Heart right ventricle (tissue), 16 donors: ENCODE measurements at regions not wholly inside any gene's neighbourhood (a gene's known extent, or its start where the extent isn't known, plus 50 kb on each side); places are given as distances from the start of the nearest gene placed in this dataset.
"Not testable (repeated sequence)": the region's sequence is repeated elsewhere in the genome, so short reads cannot be mapped to it uniquely, and the experiment has no call there.

Experiments used
- ATAC-seq, 8 donors: fragments of 200-7000 bp; cut with Tn5 transposase; one replicate each; pipeline ENCODE4 v1.9.1; 2020; ENCODE audit warnings: mild to moderate bottlenecking in 8 of 8, moderate library complexity in 8 of 8, moderate number of reproducible peaks in 1 of 8
- DNase-seq, 2 donors: peaks; one replicate each; pipeline ENCODE4 v3.0.0-alpha.2; 2020
- H3K27ac ChIP-seq, 10 donors: fragments of 200-600 bp; sonication (generic) in 2 of 10; one replicate each; pipeline versions ENCODE4 v1.5.0 to v1.8.0; 2020 to 2022; ENCODE audit warnings: mild to moderate bottlenecking in 3 of 10
- H3K27me3 ChIP-seq, 7 donors: fragments of 200-600 bp; one replicate each; pipeline ENCODE4 v1.8.0; 2021 to 2022; ENCODE audit warnings: mild to moderate bottlenecking in 2 of 7
- H3K36me3 ChIP-seq, 9 donors: fragments of 200-600 bp; sonication (generic) in 1 of 9; one replicate each; pipeline versions ENCODE4 v1.5.0 to v1.8.0; 2020 to 2022; ENCODE audit warnings: mild to moderate bottlenecking in 2 of 9
- H3K4me1 ChIP-seq, 9 donors: fragments of 200-600 bp; sonication (generic) in 1 of 9; one replicate each; pipeline versions ENCODE4 v1.5.0 to v1.8.0; 2020 to 2022; ENCODE audit warnings: mild to moderate bottlenecking in 4 of 9
- H3K4me3 ChIP-seq, 10 donors: fragments of 200-600 bp; sonication (generic) in 2 of 10; one replicate each; pipeline versions ENCODE4 v1.5.0 to v1.8.0; 2020 to 2022; ENCODE audit warnings: mild to moderate bottlenecking in 7 of 10, moderate library complexity in 2 of 10
- H3K9me3 ChIP-seq, 11 donors: fragments of 200-600 bp in 10 of 11; sonication (generic) in 2 of 11; one replicate each; pipeline versions ENCODE4 v1.5.0 to v1.8.0; 2013 to 2022; ENCODE audit warnings: mild to moderate bottlenecking in 2 of 11, control low read depth in 1 of 11, moderate library complexity in 1 of 11
- CTCF ChIP-seq, 9 donors: fragments of 200-600 bp; sonication (generic) in 2 of 9; IDR thresholded peaks; one replicate each; pipeline versions ENCODE4 v1.5.0 to v1.8.0; 2021 to 2022; ENCODE audit warnings: antibody characterized with exemption in 9 of 9, mild to moderate bottlenecking in 5 of 9, moderate library complexity in 1 of 9
- WGBS, 2 donors: extraction: QIAGEN DNeasy Blood & Tissue Kit; methylation state at CpG; one replicate each; pipeline ENCODE4 v1.1.7; 2013; ENCODE audit warnings: inconsistent platforms in 1 of 2; 5-methylcytosine and 5-hydroxymethylcytosine counted together
- intact Hi-C, 10 donors: fragments of 100-400 bp; cut with DNase I; formaldehyde crosslinking; loops; one replicate each; pipeline versions ENCODE4 v1.11.1 to v1.14.2; 2022
- donor health status: Arrhythmogenic right ventricular cardiomyopathy.
- donor health status: ischemic (EF 13 %, LVEDD 7.1; RV severe dilation, severe dysfunction).
- donor health status: healthy with polysubstance abuse.
- donor health status: DM: no; HTN: yes; CAD: no.
- donor health status: DM: no; HTN: no; CAD: no.
- donor health status: ischemic (EF 25% LVEDD 6.9; RV normal size, moderate dysfunction).
- donor health status: ischemic (EF 25% LVEDD 5.7; RV mildly dilated, moderate dysfunction).
- donor health status: healthy.
- donor health status: DM: yes; HTN: yes; CAD: no.
- donor health status: Ischemic cardiomyopathy.
- donor health status: ischemic (EF 35%, LVEDD 5.7; RV mildly dilated, moderate dysfunction).
- donor health status: nonischemic (EF 11% LVEDD 7.7; RV severe dilation, severe dysfunction).
- donor health status: DM: yes; HTN: yes; CAD: no.
- donor health status: PGD.
- donor health status: ischemic (EF 29% LVEDD 5.4; RV normal size, mild dysfunction).
- donor health status: nonischemic (EF 23%, LVEDD 6.1; RV moderate dilation, normal function).

- intact Hi-C loops: loop anchor here in 4 of 10 donors (2.0 to 10.0 kb wide), 5 partner anchors 41 to 289 kb away; no protein-coding TSS in a partner anchor
- no peaks in the 10 kb centered on the region for H3K9me3 ChIP-seq
- WGBS, 2 donors: 85 to 89% methylated on average over 6 of the region's 6 CpGs
- no peak for ATAC-seq
- H3K27me3 ChIP-seq: no peaks in the 10 kb centered on the region
- H3K4me1 ChIP-seq: peaks cover 0 to 66% (median 43%) of the 10 kb centered on the region in 9 donors
- peak overlapping the region in 5 of 10 donors; percentile 65 to 82 (median 73) for H3K27ac ChIP-seq
- no peaks in the 10 kb centered on the region for H3K36me3 ChIP-seq
- no peak for DNase-seq
- TF ChIP-seq CTCF (IDR thresholded peaks at IDR 0.05): no peak
- H3K4me3 ChIP-seq: no peak overlapping the region
These were observed 202.5 kb downstream of the BCAS1 start for GRCh38 chr20:53867741-53868351.

GRCh38 chr20:53866794-53867740, 203.3 kb downstream of the BCAS1 start:
- ATAC-seq (no peak), DNase-seq (no peak)
- intact Hi-C loops: loop anchor here in 4 of 10 donors (2.0 to 10.0 kb wide), 4 partner anchors 40 to 288 kb away; no protein-coding TSS in a partner anchor
- H3K36me3 ChIP-seq: no peaks in the 10 kb centered on the region
- peak overlapping the region in 9 of 10 donors; percentile 9 to 82 (median 65) for H3K27ac ChIP-seq
- peak overlapping the region in 1 of 10 donors; percentile 15 for H3K4me3 ChIP-seq
- H3K27me3 ChIP-seq: no peaks in the 10 kb centered on the region
- H3K9me3 ChIP-seq: no peaks in the 10 kb centered on the region
- H3K4me1 ChIP-seq: peaks cover 0 to 59% (median 35%) of the 10 kb centered on the region in 9 donors
- no peak for TF ChIP-seq CTCF (IDR thresholded peaks at IDR 0.05)
- WGBS, 2 donors: 40 to 42% methylated on average over 11 of the region's 11 CpGs

- WGBS, 2 donors: 23 to 26% methylated on average over 7 of the region's 7 CpGs
- H3K4me3 ChIP-seq: peak overlapping the region in 4 of 10 donors; percentile 15 to 31 (median 18)
- H3K27me3 ChIP-seq: no peaks in the 10 kb centered on the region
- peaks cover 0 to 51% (median 30%) of the 10 kb centered on the region in 9 donors for H3K4me1 ChIP-seq
- H3K27ac ChIP-seq: peak overlapping the region in 9 of 10 donors; percentile 9 to 82 (median 65)
- H3K36me3 ChIP-seq: no peaks in the 10 kb centered on the region
- no peak for TF ChIP-seq CTCF (IDR thresholded peaks at IDR 0.05)
- DNase-seq: peak in 1 of 2 donors; percentile 32
- intact Hi-C loops: loop anchor here in 5 of 10 donors (2.0 to 10.0 kb wide), 5 partner anchors 37 to 287 kb away; no protein-coding TSS in a partner anchor
- no peaks in the 10 kb centered on the region for H3K9me3 ChIP-seq
- peak in 7 of 8 donors; percentile 61 to 86 (median 82) for ATAC-seq
These were observed 204.2 kb downstream of the BCAS1 start for GRCh38 chr20:53865901-53866793.

GRCh38 chr20:53864765-53865683, 205.4 kb downstream of the BCAS1 start:
- H3K27me3 ChIP-seq, H3K9me3 ChIP-seq, DNase-seq, H3K36me3 ChIP-seq, ATAC-seq: not testable (repeated sequence)
- WGBS, 2 donors: 81 to 87% methylated on average over 13 of the region's 13 CpGs
- intact Hi-C loops: loop anchor here in 4 of 10 donors (2.0 to 10.0 kb wide), 4 partner anchors 36 to 243 kb away; no protein-coding TSS in a partner anchor
- Histone ChIP-seq H3K4me1 (peaks cover 0 to 53% (median 34%) of the 10 kb centered on the region in 9 donors), H3K4me3 (peak overlapping the region in 1 of 10 donors; percentile 31), H3K27ac (peak overlapping the region in 7 of 10 donors; percentile 55 to 82 (median 72))

GRCh38 chr20:53863923-53864641, 206.3 kb downstream of the BCAS1 start:
- ATAC-seq, H3K4me3 ChIP-seq, DNase-seq, H3K9me3 ChIP-seq, H3K27me3 ChIP-seq, H3K36me3 ChIP-seq, H3K27ac ChIP-seq: not testable (repeated sequence)
- H3K4me1 ChIP-seq: peaks cover 0 to 49% (median 34%) of the 10 kb centered on the region in 9 donors
- 51 to 62% methylated on average over 10 of the region's 10 CpGs for WGBS, 2 donors
- intact Hi-C loops: loop anchor here in 2 of 10 donors (2.0 to 10.0 kb wide), 2 partner anchors 35 to 129 kb away; no protein-coding TSS in a partner anchor

GRCh38 chr20:53863535-53863922, 206.9 kb downstream of the BCAS1 start:
- not testable (repeated sequence) for H3K4me3 ChIP-seq, H3K9me3 ChIP-seq, H3K27me3 ChIP-seq, DNase-seq, H3K27ac ChIP-seq, ATAC-seq, H3K36me3 ChIP-seq
- intact Hi-C loops: loop anchor here in 1 of 10 donors (10.0 kb wide), 1 partner anchor 129 kb away; no protein-coding TSS in a partner anchor
- H3K4me1 ChIP-seq: peaks cover 0 to 48% (median 34%) of the 10 kb centered on the region in 9 donors
- 81 to 88% methylated on average over 3 of the region's 3 CpGs for WGBS, 2 donors
